B cell (primary cell): ENCODE measurements at regions not wholly inside any gene's neighbourhood (a gene's known extent, or its start where the extent isn't known, plus 50 kb on each side); places are given as distances from the start of the nearest gene placed in this dataset.

Experiments used
- EZH2 ChIP-seq: IDR thresholded peaks from 2 replicates; pipeline ENCODE4 v1.6.1; 2012; ENCODE audit warnings: borderline replicate concordance, low read depth, mild to moderate bottlenecking, moderate library complexity, low read length; ENCODE audit not compliant: insufficient read depth, poor library complexity, severe bottlenecking
- TF ChIP-seq, protein P1 (sequence below): fragments of 200-600 bp; IDR thresholded peaks from one replicate; pipeline ENCODE4 v1.8.0; 2022; ENCODE audit warnings: antibody characterized with exemption, mild to moderate bottlenecking

DNA sequence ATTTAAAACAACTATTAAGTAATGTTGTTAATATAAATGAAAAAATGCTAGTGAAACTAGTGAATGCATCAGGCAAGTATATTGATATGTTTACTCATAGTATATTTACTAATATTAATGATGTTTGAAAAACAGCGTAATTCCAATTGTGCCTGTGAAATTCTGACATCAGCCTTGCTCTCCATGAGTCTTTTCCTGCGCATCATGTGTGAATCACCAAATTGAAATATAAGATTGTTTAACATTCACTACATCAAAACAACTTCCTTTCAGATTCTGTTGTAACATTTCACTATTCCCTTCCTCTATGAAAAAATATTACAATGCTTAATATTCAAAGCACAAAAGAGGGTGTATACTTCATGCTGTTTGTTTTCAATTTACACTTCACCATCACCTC, 1995.9 kb upstream of the SEL1L start:
- TF ChIP-seq, protein P1, sequence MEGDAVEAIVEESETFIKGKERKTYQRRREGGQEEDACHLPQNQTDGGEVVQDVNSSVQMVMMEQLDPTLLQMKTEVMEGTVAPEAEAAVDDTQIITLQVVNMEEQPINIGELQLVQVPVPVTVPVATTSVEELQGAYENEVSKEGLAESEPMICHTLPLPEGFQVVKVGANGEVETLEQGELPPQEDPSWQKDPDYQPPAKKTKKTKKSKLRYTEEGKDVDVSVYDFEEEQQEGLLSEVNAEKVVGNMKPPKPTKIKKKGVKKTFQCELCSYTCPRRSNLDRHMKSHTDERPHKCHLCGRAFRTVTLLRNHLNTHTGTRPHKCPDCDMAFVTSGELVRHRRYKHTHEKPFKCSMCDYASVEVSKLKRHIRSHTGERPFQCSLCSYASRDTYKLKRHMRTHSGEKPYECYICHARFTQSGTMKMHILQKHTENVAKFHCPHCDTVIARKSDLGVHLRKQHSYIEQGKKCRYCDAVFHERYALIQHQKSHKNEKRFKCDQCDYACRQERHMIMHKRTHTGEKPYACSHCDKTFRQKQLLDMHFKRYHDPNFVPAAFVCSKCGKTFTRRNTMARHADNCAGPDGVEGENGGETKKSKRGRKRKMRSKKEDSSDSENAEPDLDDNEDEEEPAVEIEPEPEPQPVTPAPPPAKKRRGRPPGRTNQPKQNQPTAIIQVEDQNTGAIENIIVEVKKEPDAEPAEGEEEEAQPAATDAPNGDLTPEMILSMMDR = no peak
- TF ChIP-seq EZH2 = no peak
